Caco-2 (cell line): ENCODE measurements at regions not wholly inside any gene's neighbourhood (a gene's known extent, or its start where the extent isn't known, plus 50 kb on each side); places are given as distances from the start of the nearest gene placed in this dataset.

Source experiments
- BruUV-seq: library from RNA; stranded (reverse); fragments of 400-500 nt; replicated peaks from 2 replicates; lab custom pipeline; 2021; lab: Mats Ljungman, UMichigan
- CTCF ChIA-PET: fragments of 300-600 bp; sonication (Branson Sonifier 250); formaldehyde crosslinking; loops from one replicate; lab custom pipeline; 2022; ENCODE audit warnings: antibody characterized with exemption; lab: Charles Lee
- POLR2A ChIA-PET: fragments of 300-600 bp; sonication (Branson Sonifier 250); formaldehyde crosslinking; loops from one replicate; lab custom pipeline; 2022; ENCODE audit warnings: antibody characterized with exemption; lab: Charles Lee
- DNase-seq, 2 experiments: peaks; one replicate each; pipeline versions ENCODE4 v3.0.0 to v3.0.0-alpha.2; 2020 to 2022
- H3K27me3 ChIP-seq: replicated peaks from 2 replicates; pipeline ENCODE4 v1.6.0; 2011; ENCODE audit warnings: low read length; ENCODE audit not compliant: control insufficient read depth, insufficient read depth
- H3K36me3 ChIP-seq: 2 replicates; pipeline ENCODE4 v1.5.1; 2011; ENCODE audit warnings: low read length; ENCODE audit not compliant: control insufficient read depth, insufficient read depth
- H3K4me1 ChIP-seq: fragments of 250-450 bp; sonication (Bioruptor Pico); 2 replicates; pipeline ENCODE4 v1.5.1; 2020; ENCODE audit warnings: mild to moderate bottlenecking
- H3K4me3 ChIP-seq: 2 replicates; pipeline ENCODE4 v1.5.1; 2011; ENCODE audit warnings: low read depth, mild to moderate bottlenecking, control low read depth, low read length
- H3K9me3 ChIP-seq: fragments of 250-450 bp; sonication (Bioruptor Pico); 2 replicates; pipeline ENCODE4 v1.5.1; 2020; ENCODE audit warnings: mild to moderate bottlenecking, moderate library complexity
- H3K27ac Mint-ChIP-seq: one replicate; pipeline ENCODE4 v1.8.0; 2022; ENCODE audit warnings: mixed read lengths; ENCODE audit not compliant: unreplicated experiment
- H3K27me3 Mint-ChIP-seq: one replicate; pipeline ENCODE4 v1.8.0; 2022; ENCODE audit warnings: mixed read lengths; ENCODE audit not compliant: insufficient read depth, unreplicated experiment
- H3K36me3 Mint-ChIP-seq: one replicate; pipeline ENCODE4 v1.8.0; 2022; ENCODE audit warnings: mild to moderate bottlenecking, mixed read lengths; ENCODE audit not compliant: insufficient read depth, unreplicated experiment
- H3K4me1 Mint-ChIP-seq: one replicate; pipeline ENCODE4 v1.8.0; 2022; ENCODE audit warnings: low read depth, mixed read lengths; ENCODE audit not compliant: unreplicated experiment
- H3K4me3 Mint-ChIP-seq: one replicate; pipeline ENCODE4 v1.8.0; 2022; ENCODE audit warnings: mild to moderate bottlenecking, moderate library complexity, mixed read lengths; ENCODE audit not compliant: unreplicated experiment
- H3K9me3 Mint-ChIP-seq: one replicate; pipeline ENCODE4 v1.8.0; 2022; ENCODE audit warnings: mixed read lengths; ENCODE audit not compliant: unreplicated experiment
- CTCF ChIP-seq, 2 experiments: fragments of 200-600 bp in 1 of 2; IDR thresholded peaks; 1 replicate in 1 of 2; 2 replicates in 1 of 2; pipeline versions ENCODE4 v1.5.1 to v1.8.0; 2011 to 2022; ENCODE audit warnings: antibody characterized with exemption in 1 of 2, control low read depth in 1 of 2, inconsistent platforms in 1 of 2, low read depth in 1 of 2, low read length in 1 of 2, mild to moderate bottlenecking in 1 of 2, moderate library complexity in 1 of 2; ENCODE audit not compliant: insufficient read depth in 1 of 2, severe bottlenecking in 1 of 2, unreplicated experiment in 1 of 2
- intact Hi-C: fragments of 100-400 bp; cut with micrococcal nuclease; formaldehyde crosslinking; loops from one replicate; pipeline ENCODE4 v1.10.0; 2022; ENCODE audit not compliant: unreplicated experiment

GRCh38 chr20:62545901-62546525 lies 70.2 kb upstream of the GATA5 start:
- no peak overlapping the region for H3K4me3 Mint-ChIP-seq
- no TSS peak for BruUV-seq
- H3K27me3 Mint-ChIP-seq: peaks cover 4% of the 10 kb centered on the region
- ChIA-PET CTCF (no interaction called here), POLR2A (no interaction called here)
- DNase-seq: no peak
- Histone ChIP-seq H3K9me3 (peaks cover 11% of the 10 kb centered on the region), H3K4me3 (no peak overlapping the region), H3K27me3 (no peaks in the 10 kb centered on the region; the same call in 1 of the 2 replicates), H3K36me3 (no peaks in the 10 kb centered on the region), H3K4me1 (peaks cover 3% of the 10 kb centered on the region; the same call in 1 of the 2 replicates)
- no peaks in the 10 kb centered on the region for H3K9me3 Mint-ChIP-seq
- peaks cover 5% of the 10 kb centered on the region for H3K36me3 Mint-ChIP-seq
- peaks cover 7% of the 10 kb centered on the region for H3K4me1 Mint-ChIP-seq
- H3K27ac Mint-ChIP-seq: no peak overlapping the region
- intact Hi-C loops: no loop called here
- no peak for TF ChIP-seq CTCF (IDR thresholded peaks at IDR 0.05; ENCODE audit: insufficient read depth in 1 of 2, low read depth in 1 of 2, low read length in 1 of 2, severe bottlenecking in 1 of 2, unreplicated experiment in 1 of 2)

GRCh38 chr20:62546606-62547005 lies 70.8 kb upstream of the GATA5 start:
- Histone ChIP-seq H3K4me1 (peaks cover 6% of the 10 kb centered on the region; the same call in 1 of the 2 replicates), H3K27me3 (no peaks in the 10 kb centered on the region; the same call in 1 of the 2 replicates), H3K4me3 (no peak overlapping the region), H3K36me3 (no peaks in the 10 kb centered on the region), H3K9me3 (peaks cover 11% of the 10 kb centered on the region)
- no peak for TF ChIP-seq CTCF (IDR thresholded peaks at IDR 0.05; ENCODE audit: insufficient read depth in 1 of 2, low read depth in 1 of 2, low read length in 1 of 2, severe bottlenecking in 1 of 2, unreplicated experiment in 1 of 2)
- Mint-ChIP-seq H3K4me1 (peaks cover 7% of the 10 kb centered on the region), H3K27me3 (peaks cover 4% of the 10 kb centered on the region), H3K36me3 (peaks cover 5% of the 10 kb centered on the region), H3K4me3 (no peak overlapping the region), H3K9me3 (no peaks in the 10 kb centered on the region), H3K27ac (no peak overlapping the region)
- intact Hi-C loops: no loop called here
- DNase-seq: no peak
- CTCF ChIA-PET: no interaction called here
- POLR2A ChIA-PET: no interaction called here
- BruUV-seq: no TSS peak

- peaks cover 11% of the 10 kb centered on the region for H3K9me3 ChIP-seq
- BruUV-seq: no TSS peak
- no peaks in the 10 kb centered on the region for H3K36me3 ChIP-seq
- no peak for TF ChIP-seq CTCF (IDR thresholded peaks at IDR 0.05; ENCODE audit: insufficient read depth in 1 of 2, low read depth in 1 of 2, low read length in 1 of 2, severe bottlenecking in 1 of 2, unreplicated experiment in 1 of 2)
- H3K4me3 ChIP-seq: no peak overlapping the region
- no peaks in the 10 kb centered on the region for H3K9me3 Mint-ChIP-seq
- no peak overlapping the region for H3K4me3 Mint-ChIP-seq
- peaks cover 7% of the 10 kb centered on the region for H3K4me1 Mint-ChIP-seq
- no peak for DNase-seq
- H3K27me3 ChIP-seq: peaks cover 2% of the 10 kb centered on the region
- no peak overlapping the region for H3K27ac Mint-ChIP-seq
- peaks cover 5% of the 10 kb centered on the region for H3K36me3 Mint-ChIP-seq
- CTCF ChIA-PET: no interaction called here
- peaks cover 6% of the 10 kb centered on the region; the same call in 1 of the 2 replicates for H3K4me1 ChIP-seq
- intact Hi-C loops: no loop called here
- POLR2A ChIA-PET: no interaction called here
- H3K27me3 Mint-ChIP-seq: peaks cover 4% of the 10 kb centered on the region
Observed at GRCh38 chr20:62547364-62547763, 71.6 kb upstream of the GATA5 start.
